HG03460 (cell line): ENCODE measurements at regions not wholly inside any gene's neighbourhood (a gene's known extent, or its start where the extent isn't known, plus 50 kb on each side); places are given as distances from the start of the nearest gene placed in this dataset.
"Not testable (repeated sequence)": the region's sequence is repeated elsewhere in the genome, so short reads cannot be mapped to it uniquely, and the experiment has no call there.

Experiments used
- ATAC-seq: cut with Tn5 transposase; IDR thresholded peaks from one replicate; pipeline ENCODE4 v1.9.1; 2021; ENCODE audit not compliant: unreplicated experiment

DNA sequence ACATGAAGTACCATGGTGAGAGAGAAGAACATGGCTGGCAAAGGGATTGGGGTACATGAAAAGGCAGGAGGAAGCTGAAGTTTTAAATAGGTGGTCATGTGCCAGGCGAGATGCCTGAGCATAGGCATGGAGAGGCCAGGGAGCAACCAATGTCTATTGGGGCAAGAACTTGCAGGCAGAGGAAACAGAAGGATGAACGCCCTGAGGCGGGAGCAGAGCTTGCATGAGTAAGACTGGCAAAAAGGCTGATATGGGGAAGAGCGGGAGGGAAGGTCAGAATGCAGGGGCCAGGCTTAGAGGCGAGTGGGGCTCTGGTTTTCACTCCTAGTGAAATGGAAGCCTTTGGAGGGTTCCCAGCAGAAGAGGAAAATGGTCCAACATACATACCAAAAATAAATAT is 52.5 kb upstream of the VSTM5 start:
- ATAC-seq: no peak

GRCh38 chr11:93903989-93904388 is 53.6 kb upstream of the VSTM5 start:
- ATAC-seq: no peak

- no peak for ATAC-seq
Measured at GRCh38 chr11:93904716-93905115, 54.3 kb upstream of the VSTM5 start.

- ATAC-seq: no peak
Measured at GRCh38 chr11:93905384-93905783, 55.0 kb upstream of the VSTM5 start.

- no peak for ATAC-seq
Measured at GRCh38 chr11:93906486-93906885, 56.1 kb upstream of the VSTM5 start.

GRCh38 chr11:93907901-93908300 is 57.5 kb upstream of the VSTM5 start:
- no peak for ATAC-seq

DNA sequence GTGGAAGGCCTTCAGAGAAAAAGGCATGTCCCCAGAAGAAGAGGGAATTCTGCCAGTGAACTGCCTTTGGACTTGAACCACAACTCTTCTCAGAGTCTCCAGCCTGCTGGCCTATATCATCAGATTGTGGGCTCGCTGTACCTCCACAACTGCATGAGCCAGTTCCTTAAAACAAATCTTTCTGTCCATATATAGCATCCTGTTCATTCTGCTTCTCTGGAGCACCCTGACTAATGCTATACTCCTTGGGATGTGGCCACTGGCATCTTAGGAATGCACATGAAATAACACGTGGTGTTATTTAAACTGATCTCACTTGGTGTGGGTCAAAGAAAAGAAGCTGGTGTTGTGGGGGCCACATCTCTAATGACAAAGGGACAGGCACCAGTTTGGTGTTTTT is 58.3 kb upstream of the VSTM5 start:
- ATAC-seq: no peak

DNA sequence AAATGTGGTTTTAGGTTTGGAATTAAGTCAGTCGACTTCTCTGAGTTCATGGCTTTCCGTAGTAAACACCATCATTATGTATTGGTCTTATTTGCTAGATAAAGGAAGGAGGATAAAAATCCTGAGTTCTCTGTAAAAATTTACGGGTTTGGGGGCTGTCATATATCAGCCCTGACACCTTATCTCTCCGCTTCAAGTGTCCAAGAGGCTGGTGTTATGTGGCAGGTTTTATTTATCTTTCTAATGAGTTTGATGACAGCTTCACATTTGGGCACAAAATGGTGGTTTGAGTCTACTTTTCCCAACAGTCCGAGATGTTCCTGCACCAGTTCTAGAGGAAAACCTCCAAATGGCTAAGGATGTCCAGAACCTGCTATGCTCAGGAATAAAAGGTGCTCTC is 67.3 kb upstream of the VSTM5 start:
- no peak for ATAC-seq

DNA sequence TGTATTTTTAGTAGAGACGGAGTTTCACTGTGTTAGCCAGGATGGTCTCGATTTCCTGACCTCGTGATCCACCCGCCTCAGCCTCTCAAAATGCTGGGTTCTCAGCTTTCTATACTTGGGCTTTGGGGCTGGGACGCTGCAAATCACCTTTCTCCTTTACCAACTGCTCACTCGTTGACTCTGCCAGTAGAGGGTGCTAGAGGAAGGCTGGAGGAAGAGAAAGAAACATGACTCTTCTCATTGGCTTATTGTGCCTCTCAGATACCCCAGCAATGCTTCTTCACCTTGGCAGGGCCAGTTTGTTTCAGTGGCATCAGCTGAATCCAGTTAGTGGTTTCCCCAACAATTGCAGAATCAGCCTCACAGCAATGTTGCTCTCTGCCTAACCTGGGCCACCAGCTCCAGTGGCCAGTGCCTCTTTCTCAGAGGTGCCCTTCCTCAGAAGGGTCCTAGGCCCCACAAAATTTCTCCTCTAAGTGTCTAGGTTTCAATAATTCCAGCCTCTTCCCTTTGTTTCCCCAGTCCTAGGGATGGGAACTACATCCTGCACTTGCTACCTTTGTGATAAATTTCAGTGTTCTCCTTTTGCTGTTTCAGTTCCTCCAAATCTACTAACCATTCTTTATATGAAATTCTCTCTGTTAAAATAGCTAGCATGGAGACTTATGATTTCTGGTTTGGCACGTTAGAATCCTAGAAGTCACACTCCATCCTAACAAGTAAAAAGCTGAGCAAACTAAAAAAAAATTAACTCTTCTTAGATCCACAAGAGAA is 71.5 kb upstream of the VSTM5 start:
- ATAC-seq: peak; percentile 64

DNA sequence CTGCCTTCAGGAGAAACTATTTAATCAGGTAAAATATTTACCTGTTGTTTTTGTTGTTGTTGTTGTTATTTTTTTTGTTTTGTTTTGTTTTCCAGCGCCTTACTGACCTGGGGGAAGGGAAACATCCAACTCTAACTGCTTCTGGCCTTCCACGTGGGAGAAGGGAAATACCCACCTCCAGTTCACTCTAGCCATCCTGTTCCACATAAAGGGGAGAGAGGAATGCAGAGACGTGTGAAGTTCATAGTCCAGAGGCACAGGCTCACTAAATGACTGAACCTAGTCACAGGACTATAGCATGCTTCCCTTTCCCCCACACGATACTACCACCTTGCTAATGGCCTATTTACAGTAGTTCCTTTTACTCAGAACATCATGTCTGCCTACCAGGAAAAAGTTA is 72.4 kb upstream of the VSTM5 start:
- no peak for ATAC-seq

- not testable (repeated sequence) for ATAC-seq
Measured at GRCh38 chr11:93926099-93926498, 75.7 kb upstream of the VSTM5 start.

GRCh38 chr11:93929407-93929806 is 79.0 kb upstream of the VSTM5 start:
- ATAC-seq: no peak

DNA sequence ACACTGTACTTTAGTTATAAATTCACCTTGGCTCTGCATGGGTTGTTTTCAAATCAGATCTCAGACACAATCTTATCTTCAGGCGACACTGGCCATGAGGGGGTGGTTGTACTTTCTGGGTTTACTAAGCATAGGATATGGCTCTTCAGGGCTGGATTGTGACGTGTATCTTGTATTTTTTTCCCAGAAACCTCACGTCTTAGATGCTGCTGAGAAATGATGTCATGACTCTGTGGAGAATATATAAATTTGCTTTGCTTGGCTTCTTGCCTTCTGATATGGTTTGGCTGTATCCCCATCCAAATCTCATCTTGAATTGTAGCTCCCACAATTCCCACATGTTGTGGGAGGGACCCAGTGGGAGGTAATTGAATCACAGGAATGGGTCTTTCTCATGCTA is 82.8 kb upstream of the VSTM5 start:
- no peak for ATAC-seq

DNA sequence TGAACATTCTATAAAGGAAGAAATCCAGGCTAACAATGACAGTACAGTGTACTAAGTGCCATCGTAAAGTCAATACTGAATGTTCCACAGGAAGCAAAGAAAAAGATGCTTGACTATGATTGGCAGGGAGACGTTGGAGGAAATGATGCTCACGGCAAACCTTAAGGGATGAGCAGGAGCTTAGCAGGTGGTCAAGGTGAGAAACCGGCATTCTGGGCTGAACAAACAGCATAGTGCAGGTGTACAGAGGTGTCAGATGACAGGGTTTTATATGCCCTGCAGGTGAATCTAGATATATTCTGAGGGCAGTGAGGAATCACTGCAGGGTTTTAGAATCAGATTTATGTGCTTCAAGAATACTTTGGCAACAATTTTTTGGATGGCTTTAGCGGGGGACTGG is 85.3 kb upstream of the HEPHL1 start:
- no peak for ATAC-seq

- no peak for ATAC-seq
Measured at GRCh38 chr11:93936460-93936859, 84.7 kb upstream of the HEPHL1 start.

DNA sequence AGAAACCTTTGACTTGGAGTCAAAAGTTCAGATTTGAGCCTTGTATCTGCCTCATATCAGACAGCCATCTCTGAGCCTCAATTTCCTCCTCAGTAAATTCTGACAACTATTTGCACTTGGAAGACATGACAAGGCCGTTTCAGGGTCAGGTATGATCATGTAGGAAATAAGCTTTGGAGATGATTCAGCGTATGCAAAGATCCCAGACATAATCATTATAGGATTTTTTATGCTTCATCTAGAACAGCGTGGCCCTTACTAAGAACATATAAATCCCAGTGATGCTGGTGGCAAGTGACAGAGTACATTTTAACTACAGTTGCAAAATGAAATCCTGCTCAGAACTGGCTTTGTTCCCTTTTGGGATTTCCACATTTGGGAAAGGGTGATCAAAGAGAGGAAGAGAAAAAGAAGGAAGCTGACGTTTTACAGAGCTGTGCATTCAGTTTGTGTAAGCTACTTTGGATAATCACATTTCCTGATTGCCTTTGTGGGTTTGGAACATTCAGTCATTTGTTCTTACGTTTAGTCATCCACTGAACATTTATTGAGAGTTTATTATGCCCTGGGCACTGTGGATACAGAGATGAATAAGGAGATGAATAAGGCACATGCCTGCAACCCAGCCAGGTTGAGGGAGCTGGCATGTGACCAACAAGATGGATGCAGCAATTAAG is 81.9 kb upstream of the HEPHL1 start:
- ATAC-seq: no peak

- ATAC-seq: no peak
Measured at GRCh38 chr11:93940395-93940794, 80.8 kb upstream of the HEPHL1 start.

GRCh38 chr11:93942176-93942575 is 79.0 kb upstream of the HEPHL1 start:
- no peak for ATAC-seq

GRCh38 chr11:93945596-93945995 is 75.6 kb upstream of the HEPHL1 start:
- ATAC-seq: no peak

GRCh38 chr11:93952082-93952780 is 68.9 kb upstream of the HEPHL1 start:
- no peak for ATAC-seq

DNA sequence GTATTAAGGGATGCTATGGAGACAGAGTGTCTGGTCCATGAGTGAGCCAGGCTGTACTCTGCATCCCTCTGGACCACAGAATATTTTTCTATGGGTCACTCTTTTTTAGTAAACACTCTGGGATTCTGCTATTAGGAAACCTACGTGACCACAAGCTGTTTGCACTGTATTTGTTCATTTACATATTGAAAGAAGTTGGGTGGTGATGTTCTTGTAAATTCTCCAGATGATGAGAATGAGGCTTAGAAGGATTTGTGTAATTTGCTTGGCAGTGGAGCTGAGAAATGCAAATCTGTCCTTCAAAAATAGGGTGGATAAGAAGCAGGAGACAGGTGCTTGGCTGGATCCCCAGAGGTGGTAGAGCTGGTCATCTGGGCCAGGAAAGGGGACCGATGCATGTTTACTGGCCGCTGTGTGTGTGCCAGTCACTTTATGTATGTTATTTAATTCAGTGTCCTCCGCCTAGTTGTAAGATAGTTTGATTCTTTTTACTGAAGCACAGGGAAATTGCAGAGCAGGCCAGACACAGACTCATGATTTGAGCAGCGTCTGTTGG is 63.7 kb upstream of the HEPHL1 start:
- ATAC-seq: no peak

- no peak for ATAC-seq
Measured at GRCh38 chr11:93958991-93959390, 62.2 kb upstream of the HEPHL1 start.
